Uterus (tissue), 3 donors: ENCODE measurements at regions not wholly inside any gene's neighbourhood (a gene's known extent, or its start where the extent isn't known, plus 50 kb on each side); places are given as distances from the start of the nearest gene placed in this dataset.
"Not testable (repeated sequence)": the region's sequence is repeated elsewhere in the genome, so short reads cannot be mapped to it uniquely, and the experiment has no call there.

Experiments
- DNase-seq, 2 donors: peaks; one replicate each; pipeline ENCODE4 v3.0.0-alpha.2; 2019 to 2020
- H3K27ac ChIP-seq, 2 donors: fragments of 200-600 bp; sonication (generic); 1 replicate in 1 of 2; 2 replicates in 1 of 2; pipeline ENCODE4 v1.5.1; 2016 to 2018
- H3K27me3 ChIP-seq, 2 donors: fragments of 200-600 bp; sonication (generic); one replicate each; pipeline ENCODE4 v1.5.1; 2018 to 2019; ENCODE audit warnings: control low read depth in 1 of 2
- H3K36me3 ChIP-seq, 2 donors: fragments of 200-600 bp; sonication (generic); one replicate each; pipeline ENCODE4 v1.5.1; 2019; ENCODE audit warnings: control low read depth in 1 of 2
- H3K4me1 ChIP-seq, 2 donors: fragments of 200-600 bp; sonication (generic); one replicate each; pipeline ENCODE4 v1.5.1; 2018 to 2019; ENCODE audit warnings: control low read depth in 1 of 2
- H3K4me3 ChIP-seq, 2 donors: fragments of 200-600 bp; sonication (generic); 1 replicate in 1 of 2; 2 replicates in 1 of 2; pipeline ENCODE4 v1.5.1; 2018 to 2019; ENCODE audit warnings: mild to moderate bottlenecking in 1 of 2
- H3K9me3 ChIP-seq, 2 donors: fragments of 200-600 bp; sonication (generic); one replicate each; pipeline ENCODE4 v1.5.1; 2019; ENCODE audit warnings: control low read depth in 1 of 2
- POLR2A ChIP-seq, 2 donors: fragments of 450-650 bp; IDR thresholded peaks; one replicate each; pipeline ENCODE4 v1.6.1; 2016; ENCODE audit warnings: antibody characterized with exemption in 2 of 2, mild to moderate bottlenecking in 1 of 2, moderate library complexity in 1 of 2
- intact Hi-C: fragments of 100-400 bp; cut with DNase I; formaldehyde crosslinking; loops from one replicate; pipeline ENCODE4 v1.15.1; 2023; ENCODE audit warnings: low total_unique reads
- TF ChIP-seq, protein P1 (sequence below), 4 experiments: fragments of 200-600 bp in 2 of 4; fragments of 450-650 bp in 2 of 4; sonication (generic) in 2 of 4; IDR thresholded peaks; one replicate each; pipeline ENCODE4 v1.5.1; 2016 to 2019; ENCODE audit warnings: antibody characterized with exemption in 4 of 4, mild to moderate bottlenecking in 2 of 4, moderate library complexity in 1 of 4
- donor health status: DM: yes; HTN: yes; CAD: no.

DNA sequence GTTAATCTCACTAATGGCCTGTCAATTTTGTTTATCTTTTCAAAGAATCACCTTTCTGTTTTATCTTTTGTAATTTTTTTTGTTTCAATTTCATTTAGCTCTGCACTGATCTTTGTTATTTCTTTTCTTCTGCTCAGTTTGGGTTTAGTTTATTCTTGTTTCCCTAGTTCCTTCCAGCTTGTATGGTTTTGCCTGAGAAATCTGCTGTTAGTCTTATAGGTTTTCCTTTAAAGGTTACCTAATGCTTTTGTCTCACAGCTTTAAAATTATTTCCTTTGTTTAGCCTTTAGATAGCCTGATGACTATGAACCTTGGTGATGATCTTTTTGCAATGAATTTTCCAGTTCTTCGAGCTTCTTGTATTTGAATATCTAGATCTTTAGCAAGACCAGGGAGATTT, 1869.8 kb upstream of the PCDH20 start:
- no peaks in the 10 kb centered on the region for H3K9me3 ChIP-seq
- TF ChIP-seq, protein P1, sequence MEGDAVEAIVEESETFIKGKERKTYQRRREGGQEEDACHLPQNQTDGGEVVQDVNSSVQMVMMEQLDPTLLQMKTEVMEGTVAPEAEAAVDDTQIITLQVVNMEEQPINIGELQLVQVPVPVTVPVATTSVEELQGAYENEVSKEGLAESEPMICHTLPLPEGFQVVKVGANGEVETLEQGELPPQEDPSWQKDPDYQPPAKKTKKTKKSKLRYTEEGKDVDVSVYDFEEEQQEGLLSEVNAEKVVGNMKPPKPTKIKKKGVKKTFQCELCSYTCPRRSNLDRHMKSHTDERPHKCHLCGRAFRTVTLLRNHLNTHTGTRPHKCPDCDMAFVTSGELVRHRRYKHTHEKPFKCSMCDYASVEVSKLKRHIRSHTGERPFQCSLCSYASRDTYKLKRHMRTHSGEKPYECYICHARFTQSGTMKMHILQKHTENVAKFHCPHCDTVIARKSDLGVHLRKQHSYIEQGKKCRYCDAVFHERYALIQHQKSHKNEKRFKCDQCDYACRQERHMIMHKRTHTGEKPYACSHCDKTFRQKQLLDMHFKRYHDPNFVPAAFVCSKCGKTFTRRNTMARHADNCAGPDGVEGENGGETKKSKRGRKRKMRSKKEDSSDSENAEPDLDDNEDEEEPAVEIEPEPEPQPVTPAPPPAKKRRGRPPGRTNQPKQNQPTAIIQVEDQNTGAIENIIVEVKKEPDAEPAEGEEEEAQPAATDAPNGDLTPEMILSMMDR (IDR thresholded peaks at IDR 0.05): no peak
- no peak for TF ChIP-seq POLR2A (IDR thresholded peaks at IDR 0.05)
- intact Hi-C loops: no loop called here

DNA sequence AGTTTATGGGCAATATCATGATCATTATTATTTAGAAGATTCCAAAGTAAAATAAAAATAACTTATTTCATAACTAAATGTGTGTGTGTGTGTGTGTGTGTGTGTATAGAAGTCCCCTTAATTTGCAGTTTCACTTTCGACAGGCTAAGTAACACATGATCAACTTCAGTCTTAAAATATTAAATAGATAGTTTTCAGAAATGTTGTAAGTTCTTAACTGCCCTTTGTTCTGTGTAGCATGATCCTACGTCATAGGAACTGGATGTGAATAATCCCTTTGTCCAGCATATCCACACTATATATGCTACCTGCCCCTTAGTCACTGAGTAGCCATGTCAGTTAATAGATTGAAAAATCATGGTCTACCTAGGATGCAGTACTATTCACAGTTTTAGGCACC, 1863.5 kb upstream of the PCDH20 start:
- H3K9me3 ChIP-seq: no peaks in the 10 kb centered on the region
- intact Hi-C loops: no loop called here
- H3K27me3 ChIP-seq: no peaks in the 10 kb centered on the region
- H3K27ac ChIP-seq: no peak overlapping the region
- H3K36me3 ChIP-seq: no peaks in the 10 kb centered on the region
- H3K4me1 ChIP-seq: no peaks in the 10 kb centered on the region
- DNase-seq: no peak
- TF ChIP-seq, protein P1 (IDR thresholded peaks at IDR 0.05): no peak
- no peak for TF ChIP-seq POLR2A (IDR thresholded peaks at IDR 0.05)
- no peak overlapping the region for H3K4me3 ChIP-seq

More for the DNA sequence above, 1869.8 kb upstream of the PCDH20 start:
- Histone ChIP-seq H3K36me3 (no peaks in the 10 kb centered on the region), H3K27me3 (no peaks in the 10 kb centered on the region), H3K27ac (no peak overlapping the region), H3K4me3 (no peak overlapping the region), H3K4me1 (no peaks in the 10 kb centered on the region)
- no peak for DNase-seq

DNA sequence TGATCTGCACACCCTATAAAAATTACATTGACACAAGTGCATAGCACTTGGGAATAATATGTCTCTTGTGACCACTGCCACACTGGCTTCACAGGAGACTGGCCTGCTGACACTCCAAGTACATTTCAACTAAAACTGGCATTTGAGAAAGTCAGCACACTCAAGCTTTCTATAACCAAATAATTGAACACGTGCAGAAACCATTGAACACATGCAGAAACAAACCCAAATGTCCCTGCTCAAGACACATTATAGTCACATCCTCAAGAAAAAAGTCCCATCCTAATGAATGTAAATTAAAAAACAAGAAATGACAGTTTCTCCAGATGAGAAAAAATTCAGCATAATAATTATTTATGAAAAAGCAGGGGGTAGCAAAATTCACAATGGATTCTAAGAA, 1859.1 kb upstream of the PCDH20 start:
- no peak overlapping the region for H3K27ac ChIP-seq
- no peaks in the 10 kb centered on the region for H3K9me3 ChIP-seq
- no peaks in the 10 kb centered on the region for H3K4me1 ChIP-seq
- H3K4me3 ChIP-seq: no peak overlapping the region
- intact Hi-C loops: no loop called here
- no peak for DNase-seq
- no peaks in the 10 kb centered on the region for H3K36me3 ChIP-seq
- H3K27me3 ChIP-seq: no peaks in the 10 kb centered on the region
- TF ChIP-seq POLR2A (IDR thresholded peaks at IDR 0.05): no peak
- TF ChIP-seq, protein P1 (IDR thresholded peaks at IDR 0.05): no peak

DNA sequence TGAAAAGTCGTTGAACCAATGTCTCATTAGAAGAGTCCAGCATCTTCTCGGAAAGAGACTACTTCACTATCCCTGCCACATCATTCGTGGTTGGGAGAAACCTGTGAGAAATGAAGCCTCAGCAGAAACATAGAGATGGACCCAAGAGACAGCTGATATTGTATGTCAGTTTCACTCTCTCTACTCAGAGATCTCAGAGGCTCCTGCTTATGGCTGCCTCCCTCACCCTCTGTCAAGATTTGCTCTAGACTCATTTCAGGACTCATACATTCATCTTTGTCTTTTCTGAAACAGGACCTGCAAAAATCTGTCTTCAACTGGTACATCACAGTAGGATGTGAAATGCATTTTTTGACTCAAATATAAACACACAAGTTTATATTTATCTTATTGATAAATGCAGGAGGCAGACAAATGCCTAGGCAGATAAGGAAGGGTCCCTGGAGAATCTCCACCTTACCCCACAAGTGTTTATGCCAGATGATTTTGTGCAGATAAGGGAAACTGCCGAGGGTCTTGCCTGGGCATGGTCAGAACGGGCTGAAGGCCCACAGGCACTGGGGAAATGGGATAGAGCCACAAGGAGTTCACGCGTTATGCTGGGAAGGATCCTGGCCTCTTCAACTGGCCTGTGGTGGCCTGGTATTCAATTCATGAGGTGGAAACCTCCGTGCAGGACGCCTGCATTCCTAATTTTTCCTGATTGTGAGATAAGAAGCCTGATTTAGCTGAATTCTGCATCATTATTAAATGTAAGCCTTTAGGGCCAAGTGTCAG, 1834.0 kb upstream of the PCDH20 start:
- DNase-seq: no peak
- Histone ChIP-seq H3K27me3 (no peaks in the 10 kb centered on the region), H3K36me3 (no peaks in the 10 kb centered on the region), H3K4me1 (no peaks in the 10 kb centered on the region), H3K4me3 (no peak overlapping the region), H3K9me3 (no peaks in the 10 kb centered on the region), H3K27ac (no peak overlapping the region)
- TF ChIP-seq, protein P1 (IDR thresholded peaks at IDR 0.05): no peak
- no peak for TF ChIP-seq POLR2A (IDR thresholded peaks at IDR 0.05)
- intact Hi-C loops: no loop called here

DNA sequence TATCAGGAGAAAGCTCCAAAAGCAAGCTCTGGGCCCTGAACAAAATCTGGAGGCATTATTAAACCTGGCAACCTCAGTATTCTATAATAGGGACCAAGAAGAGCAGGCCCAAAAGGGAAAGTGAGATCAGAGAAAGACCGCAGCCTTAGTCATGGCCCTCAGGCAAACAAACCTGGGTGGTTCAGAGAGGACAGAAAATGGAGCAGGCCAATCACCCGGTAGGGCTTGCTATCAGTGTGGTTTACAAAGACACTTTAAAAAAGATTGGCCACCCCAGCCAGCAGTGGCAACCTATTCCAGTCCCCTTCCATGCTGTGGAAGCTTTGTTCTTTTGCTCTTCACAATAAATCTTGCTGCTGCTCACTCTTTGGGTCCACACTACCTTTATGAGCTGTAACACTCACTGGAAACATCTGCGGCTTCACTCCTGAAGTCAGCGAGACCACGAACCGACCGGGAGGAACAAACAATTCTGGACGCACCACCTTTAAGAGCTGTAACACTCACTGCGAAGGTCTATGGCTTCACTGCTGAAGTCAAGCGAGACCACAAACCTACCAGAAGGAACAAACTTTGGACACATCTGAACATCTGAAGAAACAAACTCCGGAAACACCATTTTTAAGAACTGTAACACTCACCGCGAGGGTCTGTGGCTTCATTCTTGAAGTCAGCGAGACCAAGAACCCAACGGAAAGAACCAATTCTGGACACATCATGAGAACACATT, 1821.2 kb upstream of the PCDH20 start:
- H3K4me1 ChIP-seq, H3K4me3 ChIP-seq, H3K36me3 ChIP-seq, H3K9me3 ChIP-seq, H3K27me3 ChIP-seq, H3K27ac ChIP-seq, intact Hi-C loops, DNase-seq: not testable (repeated sequence)

DNA sequence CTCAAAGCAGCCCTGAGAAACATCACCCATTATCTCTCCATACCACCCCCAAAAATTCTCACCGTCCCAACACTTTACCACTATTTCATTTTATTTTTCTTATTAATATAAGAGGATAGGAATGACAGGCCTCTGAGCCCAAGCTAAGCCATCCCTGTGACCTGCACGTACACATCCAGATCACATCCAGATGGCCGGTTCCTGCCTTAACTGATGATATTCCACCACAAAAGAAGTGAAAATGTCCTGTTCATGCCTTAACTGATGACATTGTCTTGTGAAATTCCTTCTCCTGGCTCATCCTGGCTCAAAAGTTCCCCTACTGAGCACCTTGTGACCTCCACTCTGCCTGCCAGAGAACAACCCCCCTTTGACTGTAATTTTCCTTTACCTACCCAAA, 1802.9 kb upstream of the PCDH20 start:
- H3K4me3 ChIP-seq, DNase-seq, H3K9me3 ChIP-seq, intact Hi-C loops, H3K4me1 ChIP-seq, H3K36me3 ChIP-seq, H3K27ac ChIP-seq, H3K27me3 ChIP-seq: not testable (repeated sequence)
